A673 (cell line): ENCODE measurements at regions not wholly inside any gene's neighbourhood (a gene's known extent, or its start where the extent isn't known, plus 50 kb on each side); places are given as distances from the start of the nearest gene placed in this dataset.

Source experiments
- BruUV-seq: library from RNA; stranded (reverse); fragments of 400-500 nt; replicated peaks from 2 replicates; lab custom pipeline; 2021; lab: Mats Ljungman, UMichigan
- CTCF ChIA-PET: fragments of 300-600 bp; sonication (Branson Sonifier 250); formaldehyde crosslinking; loops from one replicate; lab custom pipeline; 2022; ENCODE audit warnings: antibody characterized with exemption; lab: Charles Lee
- POLR2A ChIA-PET: fragments of 300-600 bp; sonication (Branson Sonifier 250); formaldehyde crosslinking; loops from one replicate; lab custom pipeline; 2022; ENCODE audit warnings: antibody characterized with exemption; ENCODE audit not compliant: low non-redundant PET; lab: Charles Lee
- DNase-seq: peaks from one replicate; pipeline ENCODE4 v3.0.0-alpha.2; 2015; ENCODE audit warnings: low spot score
- H3K27ac ChIP-seq: fragments of 200-600 bp; sonication (generic); 2 replicates; pipeline ENCODE4 v1.5.1; 2016; ENCODE audit warnings: mixed run types, low read depth, mild to moderate bottlenecking, mixed read lengths, antibody characterized with exemption, low read length; ENCODE audit not compliant: poor library complexity, severe bottlenecking
- H3K27me3 ChIP-seq: fragments of 200-600 bp; sonication (generic); replicated peaks from 2 replicates; pipeline ENCODE4 v1.6.1; 2017; ENCODE audit warnings: mixed run types, low read depth, mild to moderate bottlenecking, mixed read lengths, antibody characterized with exemption, low read length; ENCODE audit not compliant: insufficient read depth, poor library complexity
- H3K36me3 ChIP-seq: fragments of 200-600 bp; sonication (generic); 2 replicates; pipeline ENCODE4 v1.6.1; 2016; ENCODE audit warnings: mixed run types, mild to moderate bottlenecking, mixed read lengths, antibody characterized with exemption, low read length; ENCODE audit not compliant: insufficient read depth, poor library complexity, severe bottlenecking
- H3K4me1 ChIP-seq: fragments of 200-600 bp; sonication (generic); 2 replicates; pipeline ENCODE4 v1.6.1; 2017; ENCODE audit warnings: mixed run types, mild to moderate bottlenecking, mixed read lengths, antibody characterized with exemption, low read length; ENCODE audit not compliant: insufficient read depth, poor library complexity, severe bottlenecking
- H3K4me3 ChIP-seq: fragments of 200-600 bp; sonication (generic); 2 replicates; pipeline ENCODE4 v1.5.1; 2016; ENCODE audit warnings: low read depth, mixed run types, mild to moderate bottlenecking, mixed read lengths, low read length; ENCODE audit not compliant: poor library complexity, severe bottlenecking
- H3K9me3 ChIP-seq: fragments of 200-600 bp; sonication (generic); 2 replicates; pipeline ENCODE4 v1.6.1; 2016; ENCODE audit warnings: mixed run types, low read depth, mild to moderate bottlenecking, mixed read lengths, antibody characterized with exemption, low read length; ENCODE audit not compliant: poor library complexity, severe bottlenecking
- EZH2 ChIP-seq: fragments of 200-600 bp; sonication (generic); IDR thresholded peaks from 2 replicates; pipeline ENCODE4 v1.6.1; 2017; ENCODE audit warnings: borderline replicate concordance, low read depth, mild to moderate bottlenecking, mixed read lengths, antibody characterized with exemption, low read length; ENCODE audit not compliant: poor library complexity, severe bottlenecking
- intact Hi-C: fragments of 100-400 bp; cut with micrococcal nuclease; formaldehyde crosslinking; loops from one replicate; pipeline ENCODE4 v1.10.0; 2022; ENCODE audit not compliant: unreplicated experiment
- TF ChIP-seq, protein P1 (sequence below): fragments of 300-800, 200-600 bp; sonication (generic); conservative IDR thresholded peaks from 2 replicates; pipeline ENCODE4 v1.5.1; 2017; ENCODE audit warnings: low read depth, mild to moderate bottlenecking, antibody characterized with exemption, low read length, moderate library complexity, mixed read lengths

- ChIA-PET CTCF (no interaction called here), POLR2A (no interaction called here)
- H3K27ac ChIP-seq, result no peak overlapping the region
- intact Hi-C loops, result no loop called here
- no peak overlapping the region for H3K4me3 ChIP-seq
- DNase-seq, result no peak
- TF ChIP-seq, protein P1, sequence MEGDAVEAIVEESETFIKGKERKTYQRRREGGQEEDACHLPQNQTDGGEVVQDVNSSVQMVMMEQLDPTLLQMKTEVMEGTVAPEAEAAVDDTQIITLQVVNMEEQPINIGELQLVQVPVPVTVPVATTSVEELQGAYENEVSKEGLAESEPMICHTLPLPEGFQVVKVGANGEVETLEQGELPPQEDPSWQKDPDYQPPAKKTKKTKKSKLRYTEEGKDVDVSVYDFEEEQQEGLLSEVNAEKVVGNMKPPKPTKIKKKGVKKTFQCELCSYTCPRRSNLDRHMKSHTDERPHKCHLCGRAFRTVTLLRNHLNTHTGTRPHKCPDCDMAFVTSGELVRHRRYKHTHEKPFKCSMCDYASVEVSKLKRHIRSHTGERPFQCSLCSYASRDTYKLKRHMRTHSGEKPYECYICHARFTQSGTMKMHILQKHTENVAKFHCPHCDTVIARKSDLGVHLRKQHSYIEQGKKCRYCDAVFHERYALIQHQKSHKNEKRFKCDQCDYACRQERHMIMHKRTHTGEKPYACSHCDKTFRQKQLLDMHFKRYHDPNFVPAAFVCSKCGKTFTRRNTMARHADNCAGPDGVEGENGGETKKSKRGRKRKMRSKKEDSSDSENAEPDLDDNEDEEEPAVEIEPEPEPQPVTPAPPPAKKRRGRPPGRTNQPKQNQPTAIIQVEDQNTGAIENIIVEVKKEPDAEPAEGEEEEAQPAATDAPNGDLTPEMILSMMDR, result no peak
- no peak for TF ChIP-seq EZH2
- no peaks in the 10 kb centered on the region for H3K4me1 ChIP-seq
- no peaks in the 10 kb centered on the region for H3K9me3 ChIP-seq
- no peaks in the 10 kb centered on the region for H3K27me3 ChIP-seq
- no TSS peak for BruUV-seq
- H3K36me3 ChIP-seq, result no peaks in the 10 kb centered on the region
These were observed 52.0 kb upstream of the PLEKHG1 start for GRCh38 chr6:150547502-150548222.

- H3K36me3 ChIP-seq, result no peaks in the 10 kb centered on the region
- H3K27me3 ChIP-seq, result no peaks in the 10 kb centered on the region
- intact Hi-C loops, result no loop called here
- no TSS peak for BruUV-seq
- no peak overlapping the region for H3K4me3 ChIP-seq
- TF ChIP-seq EZH2, result no peak
- TF ChIP-seq, protein P1, result no peak
- POLR2A ChIA-PET, result no interaction called here
- CTCF ChIA-PET, result no interaction called here
- no peak for DNase-seq
- H3K9me3 ChIP-seq, result no peaks in the 10 kb centered on the region
- no peak overlapping the region for H3K27ac ChIP-seq
- H3K4me1 ChIP-seq, result no peaks in the 10 kb centered on the region
These were observed 51.4 kb upstream of the PLEKHG1 start for GRCh38 chr6:150548330-150548729.

DNA sequence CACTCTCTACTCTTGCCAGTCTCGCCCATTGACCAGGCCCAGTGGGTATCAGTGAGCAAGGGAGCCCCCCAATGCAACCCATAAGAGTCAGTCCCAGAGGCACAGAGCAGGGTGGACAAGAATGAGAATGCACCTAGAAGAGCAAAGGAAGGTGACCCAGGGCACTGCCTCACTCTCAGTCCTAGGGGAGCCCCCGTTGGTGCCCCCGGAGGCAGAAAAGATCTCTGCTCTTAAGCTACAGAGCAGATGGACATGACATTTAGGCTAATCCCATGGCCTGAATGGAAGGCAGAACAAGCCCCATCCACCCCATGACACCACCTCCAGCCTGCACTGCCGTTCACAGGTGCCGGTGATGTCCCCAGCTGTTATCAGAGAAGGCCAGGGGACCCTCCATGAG, 50.7 kb upstream of the PLEKHG1 start:
- H3K27me3 ChIP-seq, result no peaks in the 10 kb centered on the region
- H3K36me3 ChIP-seq, result no peaks in the 10 kb centered on the region
- no peaks in the 10 kb centered on the region for H3K9me3 ChIP-seq
- H3K4me3 ChIP-seq, result no peak overlapping the region
- no peak for DNase-seq
- no peaks in the 10 kb centered on the region for H3K4me1 ChIP-seq
- H3K27ac ChIP-seq, result no peak overlapping the region
- intact Hi-C loops, result no loop called here
- no TSS peak for BruUV-seq
- TF ChIP-seq, protein P1, result no peak
- no peak for TF ChIP-seq EZH2
- CTCF ChIA-PET, result no interaction called here
- POLR2A ChIA-PET, result no interaction called here
